ENCODE measurements at regions not wholly inside any gene's neighbourhood (a gene's known extent, or its start where the extent isn't known, plus 50 kb on each side); places are given as distances from the start of the nearest gene placed in this dataset.

- TF ChIP-seq CTCF (IDR thresholded peaks at IDR 0.05; ENCODE audit: low read depth, low read length) = no peak
- TF ChIP-seq MAX (IDR thresholded peaks at IDR 0.05; ENCODE audit: low read depth, low read length) = no peak
- no peak for TF ChIP-seq POLR2A (IDR thresholded peaks at IDR 0.05; ENCODE audit: extremely low read depth, insufficient read length)
- no peak for TF ChIP-seq MYC (IDR thresholded peaks at IDR 0.05; ENCODE audit: low read depth, low read length)
These were observed 318.7 kb upstream of the CHRM2 start for GRCh38 chr7:136549756-136550155.

All from NB4 (cell line).